MM.1S (cell line): ENCODE measurements at regions not wholly inside any gene's neighbourhood (a gene's known extent, or its start where the extent isn't known, plus 50 kb on each side); places are given as distances from the start of the nearest gene placed in this dataset.

Experiments used
- CTCF ChIP-seq: fragments of 300-600 bp; sonication (generic); IDR thresholded peaks from 2 replicates; pipeline ENCODE4 v1.5.1; 2016; ENCODE audit warnings: antibody characterized with exemption, low read length, mixed read lengths
- EZH2 ChIP-seq: fragments of 300-600 bp; sonication (generic); optimal IDR thresholded peaks from 2 replicates; pipeline ENCODE3; 2017; ENCODE audit warnings: low read depth, mild to moderate bottlenecking, antibody characterized with exemption, low read length, mixed read lengths
- EZH2phosphoT487 ChIP-seq: fragments of 300-600 bp; sonication (generic); IDR thresholded peaks from 2 replicates; pipeline ENCODE4 v1.6.1; 2018; ENCODE audit warnings: antibody characterized with exemption, low read length

- TF ChIP-seq EZH2phosphoT487: no peak
- no peak for TF ChIP-seq CTCF
- no peak for TF ChIP-seq EZH2
Measured at GRCh38 chr10:80927419-80928078, 389.8 kb downstream of the SH2D4B start.
